WTC11 (cell line): ENCODE measurements at regions not wholly inside any gene's neighbourhood (a gene's known extent, or its start where the extent isn't known, plus 50 kb on each side); places are given as distances from the start of the nearest gene placed in this dataset.

ENCODE experiments used
- FOXK1 ChIP-seq: sonication (generic); formaldehyde crosslinking; IDR thresholded peaks from 2 replicates; pipeline ENCODE4 v1.8.0; 2022; ENCODE audit warnings: mild to moderate bottlenecking, moderate library complexity, missing genetic modification reagents
- JUN ChIP-seq: sonication (generic); formaldehyde crosslinking; IDR thresholded peaks from 2 replicates; pipeline ENCODE4 v1.8.0; 2023; ENCODE audit warnings: mild to moderate bottlenecking, missing genetic modification reagents
- ZBTB21 ChIP-seq: sonication (generic); formaldehyde crosslinking; IDR thresholded peaks from 2 replicates; pipeline ENCODE4 v1.8.1; 2023; ENCODE audit warnings: mild to moderate bottlenecking, missing genetic modification reagents, borderline replicate concordance
- TF ChIP-seq, protein P1 (sequence below): fragments of 200-600 bp; IDR thresholded peaks from 2 replicates; pipeline ENCODE4 v1.8.0; 2022; ENCODE audit warnings: antibody characterized with exemption
- TF ChIP-seq, protein P2 (sequence below): sonication (generic); formaldehyde crosslinking; IDR thresholded peaks from 2 replicates; pipeline ENCODE4 v1.8.1; 2022; ENCODE audit warnings: low read depth, missing genetic modification reagents, borderline replicate concordance
- TF ChIP-seq, protein P3 (sequence below): sonication (generic); formaldehyde crosslinking; IDR thresholded peaks from 2 replicates; pipeline ENCODE4 v1.8.0; 2023; ENCODE audit warnings: mild to moderate bottlenecking, missing genetic modification reagents

DNA sequence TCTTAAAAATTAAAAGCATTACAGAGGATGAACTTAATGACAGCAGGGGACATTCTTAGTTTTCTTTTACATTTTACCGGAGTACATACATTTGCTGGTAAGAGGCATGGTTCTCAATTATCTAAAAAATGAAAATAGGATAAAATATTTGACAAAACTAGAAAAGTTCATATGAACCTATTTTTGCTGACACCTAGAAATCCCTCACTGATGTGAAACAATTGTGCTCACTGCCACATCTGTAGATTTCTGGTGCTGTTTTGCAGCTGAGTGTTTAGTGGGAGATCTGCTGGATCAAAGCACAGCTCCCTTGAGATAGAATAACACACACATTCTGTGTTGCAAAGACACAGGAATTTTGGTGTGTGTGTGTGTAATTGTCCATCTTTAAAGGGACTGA, 392.9 kb upstream of the B3GALT2 start:
- TF ChIP-seq JUN (CRISPR knock-in tag) (no peak), ZBTB21 (no peak), FOXK1 (no peak)
- TF ChIP-seq, protein P1, sequence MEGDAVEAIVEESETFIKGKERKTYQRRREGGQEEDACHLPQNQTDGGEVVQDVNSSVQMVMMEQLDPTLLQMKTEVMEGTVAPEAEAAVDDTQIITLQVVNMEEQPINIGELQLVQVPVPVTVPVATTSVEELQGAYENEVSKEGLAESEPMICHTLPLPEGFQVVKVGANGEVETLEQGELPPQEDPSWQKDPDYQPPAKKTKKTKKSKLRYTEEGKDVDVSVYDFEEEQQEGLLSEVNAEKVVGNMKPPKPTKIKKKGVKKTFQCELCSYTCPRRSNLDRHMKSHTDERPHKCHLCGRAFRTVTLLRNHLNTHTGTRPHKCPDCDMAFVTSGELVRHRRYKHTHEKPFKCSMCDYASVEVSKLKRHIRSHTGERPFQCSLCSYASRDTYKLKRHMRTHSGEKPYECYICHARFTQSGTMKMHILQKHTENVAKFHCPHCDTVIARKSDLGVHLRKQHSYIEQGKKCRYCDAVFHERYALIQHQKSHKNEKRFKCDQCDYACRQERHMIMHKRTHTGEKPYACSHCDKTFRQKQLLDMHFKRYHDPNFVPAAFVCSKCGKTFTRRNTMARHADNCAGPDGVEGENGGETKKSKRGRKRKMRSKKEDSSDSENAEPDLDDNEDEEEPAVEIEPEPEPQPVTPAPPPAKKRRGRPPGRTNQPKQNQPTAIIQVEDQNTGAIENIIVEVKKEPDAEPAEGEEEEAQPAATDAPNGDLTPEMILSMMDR: no peak
- TF ChIP-seq, protein P2, sequence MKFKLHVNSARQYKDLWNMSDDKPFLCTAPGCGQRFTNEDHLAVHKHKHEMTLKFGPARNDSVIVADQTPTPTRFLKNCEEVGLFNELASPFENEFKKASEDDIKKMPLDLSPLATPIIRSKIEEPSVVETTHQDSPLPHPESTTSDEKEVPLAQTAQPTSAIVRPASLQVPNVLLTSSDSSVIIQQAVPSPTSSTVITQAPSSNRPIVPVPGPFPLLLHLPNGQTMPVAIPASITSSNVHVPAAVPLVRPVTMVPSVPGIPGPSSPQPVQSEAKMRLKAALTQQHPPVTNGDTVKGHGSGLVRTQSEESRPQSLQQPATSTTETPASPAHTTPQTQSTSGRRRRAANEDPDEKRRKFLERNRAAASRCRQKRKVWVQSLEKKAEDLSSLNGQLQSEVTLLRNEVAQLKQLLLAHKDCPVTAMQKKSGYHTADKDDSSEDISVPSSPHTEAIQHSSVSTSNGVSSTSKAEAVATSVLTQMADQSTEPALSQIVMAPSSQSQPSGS (CRISPR knock-in tag): no peak
- TF ChIP-seq, protein P3, sequence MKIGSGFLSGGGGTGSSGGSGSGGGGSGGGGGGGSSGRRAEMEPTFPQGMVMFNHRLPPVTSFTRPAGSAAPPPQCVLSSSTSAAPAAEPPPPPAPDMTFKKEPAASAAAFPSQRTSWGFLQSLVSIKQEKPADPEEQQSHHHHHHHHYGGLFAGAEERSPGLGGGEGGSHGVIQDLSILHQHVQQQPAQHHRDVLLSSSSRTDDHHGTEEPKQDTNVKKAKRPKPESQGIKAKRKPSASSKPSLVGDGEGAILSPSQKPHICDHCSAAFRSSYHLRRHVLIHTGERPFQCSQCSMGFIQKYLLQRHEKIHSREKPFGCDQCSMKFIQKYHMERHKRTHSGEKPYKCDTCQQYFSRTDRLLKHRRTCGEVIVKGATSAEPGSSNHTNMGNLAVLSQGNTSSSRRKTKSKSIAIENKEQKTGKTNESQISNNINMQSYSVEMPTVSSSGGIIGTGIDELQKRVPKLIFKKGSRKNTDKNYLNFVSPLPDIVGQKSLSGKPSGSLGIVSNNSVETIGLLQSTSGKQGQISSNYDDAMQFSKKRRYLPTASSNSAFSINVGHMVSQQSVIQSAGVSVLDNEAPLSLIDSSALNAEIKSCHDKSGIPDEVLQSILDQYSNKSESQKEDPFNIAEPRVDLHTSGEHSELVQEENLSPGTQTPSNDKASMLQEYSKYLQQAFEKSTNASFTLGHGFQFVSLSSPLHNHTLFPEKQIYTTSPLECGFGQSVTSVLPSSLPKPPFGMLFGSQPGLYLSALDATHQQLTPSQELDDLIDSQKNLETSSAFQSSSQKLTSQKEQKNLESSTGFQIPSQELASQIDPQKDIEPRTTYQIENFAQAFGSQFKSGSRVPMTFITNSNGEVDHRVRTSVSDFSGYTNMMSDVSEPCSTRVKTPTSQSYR (CRISPR knock-in tag): no peak
